ENCODE measurements at regions not wholly inside any gene's neighbourhood (a gene's known extent, or its start where the extent isn't known, plus 50 kb on each side); places are given as distances from the start of the nearest gene placed in this dataset.

GRCh38 chr4:54359919-54360650 lies 131.0 kb downstream of the PDGFRA start:
- no peak for DNase-seq (ENCODE audit: low read depth in 4 of 4, low spot score in 3 of 4)

GRCh38 chr4:54363037-54363436 lies 133.9 kb downstream of the PDGFRA start:
- DNase-seq (ENCODE audit: low read depth in 4 of 4, low spot score in 3 of 4), result no peak

- no peak for DNase-seq (ENCODE audit: low read depth in 4 of 4, low spot score in 3 of 4)
Observed at GRCh38 chr4:54365691-54366090, 136.6 kb downstream of the PDGFRA start.

- DNase-seq (ENCODE audit: low read depth in 4 of 4, low spot score in 3 of 4), result no peak
Observed at GRCh38 chr4:54367059-54367458, 138.0 kb downstream of the PDGFRA start.

- no peak for DNase-seq (ENCODE audit: low read depth in 4 of 4, low spot score in 3 of 4)
Observed at GRCh38 chr4:54368281-54369265, 139.5 kb downstream of the PDGFRA start.

GRCh38 chr4:54371173-54371572 lies 142.1 kb downstream of the PDGFRA start:
- no peak for DNase-seq (ENCODE audit: low read depth in 4 of 4, low spot score in 3 of 4)

- no peak for DNase-seq (ENCODE audit: low read depth in 4 of 4, low spot score in 3 of 4)
Observed at GRCh38 chr4:54372951-54373350, 143.9 kb downstream of the PDGFRA start.

GRCh38 chr4:54373718-54374210 lies 144.7 kb downstream of the PDGFRA start:
- no peak for DNase-seq (ENCODE audit: low read depth in 4 of 4, low spot score in 3 of 4)

- no peak for DNase-seq (ENCODE audit: low read depth in 4 of 4, low spot score in 3 of 4)
Observed at GRCh38 chr4:54378461-54378860, 149.4 kb downstream of the PDGFRA start.

GRCh38 chr4:54384152-54384551 lies 155.1 kb downstream of the PDGFRA start:
- no peak for DNase-seq (ENCODE audit: low read depth in 4 of 4, low spot score in 3 of 4)

- DNase-seq (ENCODE audit: low read depth in 4 of 4, low spot score in 3 of 4), result no peak
Observed at GRCh38 chr4:54384563-54384962, 155.5 kb downstream of the PDGFRA start.

- DNase-seq (ENCODE audit: low read depth in 4 of 4, low spot score in 3 of 4), result no peak
Observed at GRCh38 chr4:54386042-54386669, 157.1 kb downstream of the PDGFRA start.

- DNase-seq (ENCODE audit: low read depth in 4 of 4, low spot score in 3 of 4), result no peak
Observed at GRCh38 chr4:54386693-54387092, 157.6 kb downstream of the PDGFRA start.

- no peak for DNase-seq (ENCODE audit: low read depth in 4 of 4, low spot score in 3 of 4)
Observed at GRCh38 chr4:54390670-54391069, 161.6 kb downstream of the PDGFRA start.

GRCh38 chr4:54391104-54391503 lies 162.0 kb downstream of the PDGFRA start:
- DNase-seq (ENCODE audit: low read depth in 4 of 4, low spot score in 3 of 4), result no peak

GRCh38 chr4:54392479-54392878 lies 163.4 kb downstream of the PDGFRA start:
- DNase-seq (ENCODE audit: low read depth in 4 of 4, low spot score in 3 of 4), result no peak

- DNase-seq (ENCODE audit: low read depth in 4 of 4, low spot score in 3 of 4), result no peak
Observed at GRCh38 chr4:54393243-54393642, 164.2 kb downstream of the PDGFRA start.

GRCh38 chr4:54395013-54395527 lies 166.0 kb downstream of the PDGFRA start:
- no peak for DNase-seq (ENCODE audit: low read depth in 4 of 4, low spot score in 3 of 4)

- DNase-seq (ENCODE audit: low read depth in 4 of 4, low spot score in 3 of 4), result no peak
Observed at GRCh38 chr4:54400188-54400587, 171.1 kb downstream of the PDGFRA start.

- DNase-seq (ENCODE audit: low read depth in 4 of 4, low spot score in 3 of 4), result no peak
Observed at GRCh38 chr4:54400802-54401201, 171.7 kb downstream of the PDGFRA start.
